ENCODE measurements at regions not wholly inside any gene's neighbourhood (a gene's known extent, or its start where the extent isn't known, plus 50 kb on each side); places are given as distances from the start of the nearest gene placed in this dataset.
A peak's percentile ranks its signal among the peaks of the same experiment; 100 is the strongest.
"Not testable (repeated sequence)": the region's sequence is repeated elsewhere in the genome, so short reads cannot be mapped to it uniquely, and the experiment has no call there.

GRCh38 chr5:122515210-122515609, 203.2 kb downstream of the SNCAIP start:
- not testable (repeated sequence) for DNase-seq (ENCODE audit: low read depth in 3 of 3, low spot score in 2 of 3)

- DNase-seq (ENCODE audit: low read depth in 3 of 3, low spot score in 2 of 3), result peak in 2 of 3 donors; percentile 53 to 56
Observed at GRCh38 chr5:122515709-122516431, 203.8 kb downstream of the SNCAIP start.

GRCh38 chr5:122516432-122516743, 204.4 kb downstream of the SNCAIP start:
- DNase-seq (ENCODE audit: low read depth in 3 of 3, low spot score in 2 of 3), result no peak

- no peak for DNase-seq (ENCODE audit: low read depth in 3 of 3, low spot score in 2 of 3)
Observed at GRCh38 chr5:122517091-122517490, 205.1 kb downstream of the SNCAIP start.

GRCh38 chr5:122523776-122524175, 211.7 kb downstream of the SNCAIP start:
- no peak for DNase-seq (ENCODE audit: low read depth in 3 of 3, low spot score in 2 of 3)

- DNase-seq (ENCODE audit: low read depth in 3 of 3, low spot score in 2 of 3), result no peak
Observed at GRCh38 chr5:122527547-122527946, 215.5 kb downstream of the SNCAIP start.

GRCh38 chr5:122532035-122532434, 220.0 kb downstream of the SNCAIP start:
- DNase-seq (ENCODE audit: low read depth in 3 of 3, low spot score in 2 of 3), result no peak

GRCh38 chr5:122533825-122534224, 221.8 kb downstream of the SNCAIP start:
- no peak for DNase-seq (ENCODE audit: low read depth in 3 of 3, low spot score in 2 of 3)

GRCh38 chr5:122534829-122535228, 222.8 kb downstream of the SNCAIP start:
- no peak for DNase-seq (ENCODE audit: low read depth in 3 of 3, low spot score in 2 of 3)

GRCh38 chr5:122541388-122541787, 229.4 kb downstream of the SNCAIP start:
- DNase-seq (ENCODE audit: low read depth in 3 of 3, low spot score in 2 of 3), result no peak

GRCh38 chr5:122545986-122546385, 228.9 kb upstream of the SNX2 start:
- DNase-seq (ENCODE audit: low read depth in 3 of 3, low spot score in 2 of 3), result no peak

GRCh38 chr5:122547219-122547618, 227.7 kb upstream of the SNX2 start:
- DNase-seq (ENCODE audit: low read depth in 3 of 3, low spot score in 2 of 3), result no peak

- DNase-seq (ENCODE audit: low read depth in 3 of 3, low spot score in 2 of 3), result no peak
Observed at GRCh38 chr5:122547669-122548068, 227.2 kb upstream of the SNX2 start.

GRCh38 chr5:122559676-122560075, 215.2 kb upstream of the SNX2 start:
- DNase-seq (ENCODE audit: low read depth in 3 of 3, low spot score in 2 of 3), result no peak

GRCh38 chr5:122561209-122561608, 213.7 kb upstream of the SNX2 start:
- no peak for DNase-seq (ENCODE audit: low read depth in 3 of 3, low spot score in 2 of 3)

GRCh38 chr5:122565331-122565730, 209.5 kb upstream of the SNX2 start:
- DNase-seq (ENCODE audit: low read depth in 3 of 3, low spot score in 2 of 3), result no peak

- DNase-seq (ENCODE audit: low read depth in 3 of 3, low spot score in 2 of 3), result no peak
Observed at GRCh38 chr5:122576256-122577016, 198.4 kb upstream of the SNX2 start.

GRCh38 chr5:122581629-122582028, 193.3 kb upstream of the SNX2 start:
- DNase-seq (ENCODE audit: low read depth in 3 of 3, low spot score in 2 of 3), result no peak

GRCh38 chr5:122584411-122585300, 190.2 kb upstream of the SNX2 start:
- DNase-seq (ENCODE audit: low read depth in 3 of 3, low spot score in 2 of 3), result no peak

- DNase-seq (ENCODE audit: low read depth in 3 of 3, low spot score in 2 of 3), result no peak
Observed at GRCh38 chr5:122585371-122585770, 189.5 kb upstream of the SNX2 start.

- DNase-seq (ENCODE audit: low read depth in 3 of 3, low spot score in 2 of 3), result no peak
Observed at GRCh38 chr5:122586351-122586750, 188.5 kb upstream of the SNX2 start.

All from right renal cortex interstitium (tissue), 3 donors.